ENCODE measurements at regions not wholly inside any gene's neighbourhood (a gene's known extent, or its start where the extent isn't known, plus 50 kb on each side); places are given as distances from the start of the nearest gene placed in this dataset.

GRCh38 chr12:88310069-88310468 lies 168.0 kb downstream of the TMTC3 start:
- TF ChIP-seq POLR2A (IDR thresholded peaks at IDR 0.05) (no peak), POLR2AphosphoS5 (IDR thresholded peaks at IDR 0.05) (no peak)
- TF ChIP-seq, protein P1, sequence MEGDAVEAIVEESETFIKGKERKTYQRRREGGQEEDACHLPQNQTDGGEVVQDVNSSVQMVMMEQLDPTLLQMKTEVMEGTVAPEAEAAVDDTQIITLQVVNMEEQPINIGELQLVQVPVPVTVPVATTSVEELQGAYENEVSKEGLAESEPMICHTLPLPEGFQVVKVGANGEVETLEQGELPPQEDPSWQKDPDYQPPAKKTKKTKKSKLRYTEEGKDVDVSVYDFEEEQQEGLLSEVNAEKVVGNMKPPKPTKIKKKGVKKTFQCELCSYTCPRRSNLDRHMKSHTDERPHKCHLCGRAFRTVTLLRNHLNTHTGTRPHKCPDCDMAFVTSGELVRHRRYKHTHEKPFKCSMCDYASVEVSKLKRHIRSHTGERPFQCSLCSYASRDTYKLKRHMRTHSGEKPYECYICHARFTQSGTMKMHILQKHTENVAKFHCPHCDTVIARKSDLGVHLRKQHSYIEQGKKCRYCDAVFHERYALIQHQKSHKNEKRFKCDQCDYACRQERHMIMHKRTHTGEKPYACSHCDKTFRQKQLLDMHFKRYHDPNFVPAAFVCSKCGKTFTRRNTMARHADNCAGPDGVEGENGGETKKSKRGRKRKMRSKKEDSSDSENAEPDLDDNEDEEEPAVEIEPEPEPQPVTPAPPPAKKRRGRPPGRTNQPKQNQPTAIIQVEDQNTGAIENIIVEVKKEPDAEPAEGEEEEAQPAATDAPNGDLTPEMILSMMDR (IDR thresholded peaks at IDR 0.05) = no peak
